Left lung (tissue), 4 donors: ENCODE measurements at regions not wholly inside any gene's neighbourhood (a gene's known extent, or its start where the extent isn't known, plus 50 kb on each side); places are given as distances from the start of the nearest gene placed in this dataset.

Experiments
- ATAC-seq: fragments of 200-7000 bp; cut with Tn5 transposase; one replicate; pipeline ENCODE4 v1.9.1; 2020; ENCODE audit warnings: moderate library complexity
- DNase-seq, 4 donors: peaks; one replicate each; pipeline ENCODE4 v3.0.0-alpha.2; 2013 to 2020
- H3K27ac ChIP-seq, 2 donors: fragments of 200-600 bp; sonication (generic) in 1 of 2; one replicate each; pipeline versions ENCODE4 v1.5.0 to v1.8.0; 2020 to 2021
- H3K27me3 ChIP-seq, 2 donors: fragments of 200-600 bp; sonication (generic) in 1 of 2; one replicate each; pipeline versions ENCODE4 v1.5.0 to v1.8.0; 2020 to 2021
- H3K36me3 ChIP-seq, 2 donors: fragments of 200-600 bp; sonication (generic) in 1 of 2; one replicate each; pipeline versions ENCODE4 v1.5.0 to v1.8.0; 2020 to 2021
- H3K4me1 ChIP-seq, 2 donors: fragments of 200-600 bp; one replicate each; pipeline ENCODE4 v1.8.0; 2021
- H3K4me3 ChIP-seq, 2 donors: fragments of 200-600 bp; sonication (generic) in 1 of 2; one replicate each; pipeline versions ENCODE4 v1.5.0 to v1.8.0; 2020 to 2021; ENCODE audit warnings: mild to moderate bottlenecking in 1 of 2
- H3K9me3 ChIP-seq, 2 donors: fragments of 200-600 bp; sonication (generic) in 1 of 2; one replicate each; pipeline versions ENCODE4 v1.5.0 to v1.8.0; 2020 to 2021
- intact Hi-C, 2 donors: fragments of 100-400 bp; cut with DNase I; formaldehyde crosslinking; loops; one replicate each; pipeline versions ENCODE4 v1.11.2 to v1.14.2; 2022
- TF ChIP-seq, protein P1 (sequence below), 2 donors: fragments of 200-600 bp; sonication (generic) in 1 of 2; IDR thresholded peaks; one replicate each; pipeline versions ENCODE4 v1.5.0 to v1.8.0; 2021; ENCODE audit warnings: antibody characterized with exemption in 2 of 2
- donor health status: DM: no; HTN: yes; CAD: no.
- donor health status: DM: no; HTN: no; CAD: no.

DNA sequence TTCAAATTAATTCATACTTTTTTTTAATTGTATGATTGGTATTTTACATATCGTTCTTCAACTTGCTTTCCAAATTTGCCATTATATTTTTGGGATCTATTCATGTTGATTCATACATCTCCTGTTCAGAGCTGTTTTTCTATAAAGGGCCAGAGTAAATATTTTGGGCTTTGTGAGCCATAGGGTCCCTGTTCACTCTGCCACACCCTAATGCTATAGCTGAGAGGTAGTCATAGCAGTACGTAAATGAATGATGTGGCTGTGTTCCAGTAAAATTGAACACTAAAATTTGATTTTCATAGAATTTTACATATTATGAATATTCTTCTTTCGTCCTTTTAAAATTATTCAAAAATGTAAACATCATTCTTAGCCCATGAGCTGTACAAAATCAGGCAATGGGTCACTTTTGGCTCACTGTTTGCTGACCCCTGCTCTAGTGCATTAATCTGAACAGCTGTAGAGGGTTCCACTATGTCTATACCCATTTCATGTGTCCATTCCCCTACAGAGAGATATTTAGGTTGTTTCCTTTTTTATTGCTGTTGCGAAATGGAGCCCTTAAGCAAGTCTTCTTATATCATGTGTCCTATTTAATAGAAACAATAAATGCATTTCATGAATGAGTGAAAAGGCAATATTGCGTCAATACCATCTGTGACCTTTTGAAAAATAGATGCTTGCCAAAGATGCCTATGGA lies 136.4 kb upstream of the SALL4 start:
- no peaks in the 10 kb centered on the region for H3K9me3 ChIP-seq
- no peaks in the 10 kb centered on the region for H3K36me3 ChIP-seq
- TF ChIP-seq, protein P1, sequence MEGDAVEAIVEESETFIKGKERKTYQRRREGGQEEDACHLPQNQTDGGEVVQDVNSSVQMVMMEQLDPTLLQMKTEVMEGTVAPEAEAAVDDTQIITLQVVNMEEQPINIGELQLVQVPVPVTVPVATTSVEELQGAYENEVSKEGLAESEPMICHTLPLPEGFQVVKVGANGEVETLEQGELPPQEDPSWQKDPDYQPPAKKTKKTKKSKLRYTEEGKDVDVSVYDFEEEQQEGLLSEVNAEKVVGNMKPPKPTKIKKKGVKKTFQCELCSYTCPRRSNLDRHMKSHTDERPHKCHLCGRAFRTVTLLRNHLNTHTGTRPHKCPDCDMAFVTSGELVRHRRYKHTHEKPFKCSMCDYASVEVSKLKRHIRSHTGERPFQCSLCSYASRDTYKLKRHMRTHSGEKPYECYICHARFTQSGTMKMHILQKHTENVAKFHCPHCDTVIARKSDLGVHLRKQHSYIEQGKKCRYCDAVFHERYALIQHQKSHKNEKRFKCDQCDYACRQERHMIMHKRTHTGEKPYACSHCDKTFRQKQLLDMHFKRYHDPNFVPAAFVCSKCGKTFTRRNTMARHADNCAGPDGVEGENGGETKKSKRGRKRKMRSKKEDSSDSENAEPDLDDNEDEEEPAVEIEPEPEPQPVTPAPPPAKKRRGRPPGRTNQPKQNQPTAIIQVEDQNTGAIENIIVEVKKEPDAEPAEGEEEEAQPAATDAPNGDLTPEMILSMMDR (IDR thresholded peaks at IDR 0.05), result no peak
- no peaks in the 10 kb centered on the region for H3K4me1 ChIP-seq
- peaks cover 0 to 4% of the 10 kb centered on the region in 2 donors for H3K27me3 ChIP-seq
- H3K27ac ChIP-seq, result no peak overlapping the region
- intact Hi-C loops, result no loop called here
- ATAC-seq, result no peak
- no peak overlapping the region for H3K4me3 ChIP-seq
- no peak for DNase-seq

DNA sequence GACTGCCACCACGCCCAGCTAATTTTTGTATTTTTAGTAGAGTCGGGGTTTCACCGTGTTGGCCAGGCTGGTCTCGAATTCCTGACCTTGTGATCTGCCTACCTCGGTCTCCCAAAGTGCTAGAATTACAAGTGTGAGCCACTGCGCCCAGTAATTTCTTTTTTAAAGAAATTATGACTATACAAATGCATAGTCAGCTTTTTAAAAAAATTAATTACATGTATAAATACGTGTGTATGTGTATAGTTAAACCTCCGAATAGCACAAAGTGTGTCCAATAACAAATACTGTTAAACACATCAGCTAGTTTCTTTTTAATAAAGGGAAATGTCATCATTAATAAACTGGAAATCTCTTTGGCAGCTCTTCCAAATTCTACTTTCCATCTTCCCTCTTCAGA lies 135.5 kb upstream of the SALL4 start:
- ATAC-seq, result no peak
- no peaks in the 10 kb centered on the region for H3K9me3 ChIP-seq
- no peak overlapping the region for H3K4me3 ChIP-seq
- no peak overlapping the region for H3K27ac ChIP-seq
- no peaks in the 10 kb centered on the region for H3K36me3 ChIP-seq
- no peak for DNase-seq
- no peaks in the 10 kb centered on the region for H3K4me1 ChIP-seq
- intact Hi-C loops, result no loop called here
- TF ChIP-seq, protein P1 (IDR thresholded peaks at IDR 0.05), result no peak
- H3K27me3 ChIP-seq, result peaks cover 4% of the 10 kb centered on the region in 2 donors

DNA sequence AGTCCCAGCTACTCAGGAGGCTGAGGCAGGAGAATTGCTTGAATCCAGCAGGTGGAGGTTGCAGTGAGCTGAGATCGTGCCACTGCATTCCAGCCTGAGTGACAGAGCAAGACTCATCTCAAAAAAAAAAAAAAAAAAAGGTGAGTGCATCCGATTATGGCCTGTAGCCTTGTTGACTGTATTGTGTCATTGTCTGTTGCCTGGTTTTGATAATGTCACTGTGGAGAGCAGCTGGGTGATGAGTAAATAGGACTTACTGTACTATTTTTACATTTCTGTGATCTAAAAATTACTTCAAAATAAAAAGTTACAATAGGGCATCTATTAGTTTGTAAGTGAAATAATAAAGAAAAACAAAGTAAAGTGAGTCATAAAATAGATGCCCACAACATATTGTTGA lies 134.1 kb upstream of the SALL4 start:
- H3K4me3 ChIP-seq, result no peak overlapping the region
- TF ChIP-seq, protein P1 (IDR thresholded peaks at IDR 0.05), result no peak
- H3K9me3 ChIP-seq, result no peaks in the 10 kb centered on the region
- ATAC-seq (no peak), DNase-seq (no peak)
- H3K4me1 ChIP-seq, result no peaks in the 10 kb centered on the region
- H3K27ac ChIP-seq, result no peak overlapping the region
- no peaks in the 10 kb centered on the region for H3K36me3 ChIP-seq
- peaks cover 4% of the 10 kb centered on the region in 2 donors for H3K27me3 ChIP-seq
- intact Hi-C loops, result no loop called here

DNA sequence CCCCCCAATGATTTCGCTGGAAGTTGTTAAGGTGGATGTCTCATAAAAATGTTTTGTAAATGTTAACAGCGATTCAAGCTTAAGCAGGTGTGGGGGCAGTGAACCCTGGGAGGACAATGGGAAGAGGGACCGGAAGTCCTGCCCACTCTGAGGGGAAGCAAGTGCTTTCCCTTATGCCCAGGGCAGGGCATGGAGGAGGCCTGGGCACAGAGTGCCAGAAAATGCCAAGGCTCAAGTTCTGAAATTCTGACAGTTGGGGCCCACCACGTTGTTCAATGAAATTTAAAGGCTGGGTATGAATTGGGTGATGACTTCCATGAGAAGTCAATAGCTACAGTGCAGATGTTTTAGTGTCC lies 132.7 kb upstream of the SALL4 start:
- Histone ChIP-seq H3K9me3 (no peaks in the 10 kb centered on the region), H3K27me3 (peaks cover 4% of the 10 kb centered on the region in 2 donors), H3K4me3 (no peak overlapping the region), H3K4me1 (no peaks in the 10 kb centered on the region), H3K36me3 (no peaks in the 10 kb centered on the region), H3K27ac (no peak overlapping the region)
- TF ChIP-seq, protein P1 (IDR thresholded peaks at IDR 0.05), result no peak
- DNase-seq (no peak), ATAC-seq (no peak)
- intact Hi-C loops, result no loop called here

DNA sequence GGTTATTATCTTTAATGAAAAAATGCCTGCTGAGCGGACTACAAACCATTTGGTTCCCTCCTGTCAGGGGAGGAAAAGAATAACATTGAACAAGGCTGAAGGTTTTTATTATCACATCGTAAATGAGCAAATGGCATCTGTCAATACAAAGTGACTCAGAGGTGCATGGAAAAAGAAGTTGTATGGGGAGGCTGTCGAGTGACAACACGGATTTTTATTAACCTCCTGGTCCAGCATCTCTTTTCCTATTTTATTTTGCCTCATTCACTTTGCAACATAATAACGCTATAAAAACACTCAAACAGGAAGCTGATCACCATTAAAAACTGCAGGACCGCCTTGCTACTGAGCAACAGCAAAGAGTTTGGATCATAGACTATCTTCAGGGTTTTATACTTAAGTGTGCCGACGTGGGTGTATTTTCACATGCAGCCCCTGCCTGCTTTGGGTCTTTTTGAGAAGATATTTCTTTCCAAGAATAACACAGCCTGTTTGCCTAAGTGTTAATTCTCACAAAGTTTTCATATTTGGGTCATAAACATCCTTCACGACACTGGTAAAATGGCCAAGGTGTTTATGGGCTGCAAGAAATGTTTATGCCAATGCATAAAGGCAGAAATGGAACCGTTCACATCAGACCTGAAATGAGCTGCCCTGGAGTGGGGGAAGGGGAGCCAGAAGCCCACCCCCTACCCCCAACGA lies 132.1 kb upstream of the SALL4 start:
- Histone ChIP-seq H3K4me1 (no peaks in the 10 kb centered on the region), H3K4me3 (no peak overlapping the region), H3K27me3 (peaks cover 4% of the 10 kb centered on the region in 2 donors), H3K36me3 (no peaks in the 10 kb centered on the region), H3K9me3 (no peaks in the 10 kb centered on the region), H3K27ac (no peak overlapping the region)
- TF ChIP-seq, protein P1 (IDR thresholded peaks at IDR 0.05), result no peak
- no peak for DNase-seq
- intact Hi-C loops, result no loop called here
- ATAC-seq, result no peak
